GM12878 (cell line): ENCODE measurements at regions not wholly inside any gene's neighbourhood (a gene's known extent, or its start where the extent isn't known, plus 50 kb on each side); places are given as distances from the start of the nearest gene placed in this dataset.

ENCODE experiments used
- ATAC-seq: fragments of 200-7000 bp; cut with Tn5 transposase; 3 replicates; pipeline ENCODE4 v1.9.1; 2020; ENCODE audit warnings: mild to moderate bottlenecking, moderate library complexity
- BruUV-seq: library from RNA; stranded (reverse); fragments of 400-500 nt; replicated peaks from 2 replicates; lab custom pipeline; 2021; lab: Mats Ljungman, UMichigan
- CTCF ChIA-PET: fragments of 300-600 bp; sonication (Branson Sonifier 250); formaldehyde crosslinking; extraction: SDS; loops from one replicate; lab custom pipeline; 2021; ENCODE audit warnings: inconsistent platforms; lab: Yijun Ruan, JAX
- POLR2A ChIA-PET: fragments of 350-600 bp; formaldehyde crosslinking; extraction: SDS; loops from one replicate; lab custom pipeline; 2021; ENCODE audit warnings: inconsistent platforms; lab: Charles Lee
- RAD21 ChIA-PET: fragments of 300-600 bp; sonication (Branson Sonifier 250); formaldehyde crosslinking; loops from one replicate; lab custom pipeline; 2023; ENCODE audit warnings: antibody characterized with exemption; ENCODE audit not compliant: unreplicated experiment; lab: Charles Lee
- SMC1A ChIA-PET: fragments of 300-600 bp; sonication (Branson Sonifier 250); formaldehyde crosslinking; loops from one replicate; lab custom pipeline; 2023; ENCODE audit not compliant: unreplicated experiment, uncharacterized antibody; lab: Charles Lee
- DNase-seq: peaks from one replicate; pipeline ENCODE4 v3.0.0-alpha.2; 2011; ENCODE audit warnings: low read depth, low spot score
- FAIRE-seq: peaks from 3 replicates; lab custom pipeline; 2011; peaks lifted over from hg19 to GRCh38; lab: Jason Lieb, UNC
- H2AFZ ChIP-seq: 2 replicates; pipeline ENCODE4 v1.6.0; 2011; ENCODE audit warnings: low read depth, low read length, control low read depth; ENCODE audit not compliant: control insufficient read depth
- H3K27ac ChIP-seq: 2 replicates; pipeline ENCODE4 v1.5.1; 2011; ENCODE audit warnings: control low read depth; ENCODE audit not compliant: control insufficient read depth, insufficient read depth
- H3K27me3 ChIP-seq, 2 experiments: replicated peaks in 1 of 2; 2 replicates each; pipeline versions ENCODE4 v1.6.0 to v1.6.1; 2011; ENCODE audit warnings: low read length in 1 of 2; ENCODE audit not compliant: control insufficient read depth in 2 of 2, insufficient read depth in 2 of 2
- H3K36me3 ChIP-seq, 2 experiments: 2 replicates each; pipeline ENCODE4 v1.5.1; 2011; ENCODE audit warnings: low read length in 1 of 2; ENCODE audit not compliant: control insufficient read depth in 2 of 2, insufficient read depth in 2 of 2
- H3K4me1 ChIP-seq: 2 replicates; pipeline ENCODE4 v1.6.1; 2011; ENCODE audit warnings: mild to moderate bottlenecking, low read length, moderate library complexity, mixed read lengths; ENCODE audit not compliant: control insufficient read depth, insufficient read depth
- H3K4me2 ChIP-seq: 2 replicates; pipeline ENCODE4 v1.6.0; 2011; ENCODE audit warnings: control low read depth; ENCODE audit not compliant: control insufficient read depth, insufficient read depth
- H3K4me3 ChIP-seq: fragments of 200-600 bp; sonication (generic); 2 replicates; pipeline ENCODE4 v1.5.1; 2016
- H3K79me2 ChIP-seq: 2 replicates; pipeline ENCODE4 v1.6.0; 2011; ENCODE audit warnings: low read length; ENCODE audit not compliant: control insufficient read depth, insufficient read depth
- H3K9ac ChIP-seq: 2 replicates; pipeline ENCODE4 v1.8.0; 2011; ENCODE audit warnings: low read length, control low read depth, mixed read lengths; ENCODE audit not compliant: control insufficient read depth, insufficient read depth
- H3K9me3 ChIP-seq: replicated peaks from 3 replicates; pipeline ENCODE4 v1.5.1; 2011; ENCODE audit warnings: mild to moderate bottlenecking, low read length; ENCODE audit not compliant: control insufficient read depth, insufficient read depth
- H4K20me1 ChIP-seq: 2 replicates; pipeline ENCODE4 v1.6.0; 2011; ENCODE audit not compliant: control insufficient read depth, insufficient read depth
- ELK1 ChIP-seq: IDR thresholded peaks from 2 replicates; pipeline ENCODE4 v1.6.1; 2012; ENCODE audit warnings: low read depth, low read length, improper control_type of control experiment
- EP300 ChIP-seq, 2 experiments: fragments of 150-350 bp in 1 of 2; IDR thresholded peaks; 2 replicates each; pipeline ENCODE4 v1.6.1; 2011 to 2012; ENCODE audit warnings: low read depth in 2 of 2, low read length in 2 of 2, borderline replicate concordance in 1 of 2, improper control_type of control experiment in 1 of 2, inconsistent platforms in 1 of 2; ENCODE audit not compliant: control insufficient read depth in 1 of 2
- GATAD2B ChIP-seq: fragments of 450-650 bp; conservative IDR thresholded peaks from 2 replicates; pipeline ENCODE4 v1.6.1; 2017; ENCODE audit warnings: low read depth, mild to moderate bottlenecking, moderate library complexity
- NBN ChIP-seq: fragments of 450-650 bp; IDR thresholded peaks from 2 replicates; pipeline ENCODE4 v1.6.1; 2016
- NFIC ChIP-seq: IDR thresholded peaks from 2 replicates; pipeline ENCODE4 v1.6.1; 2012; ENCODE audit warnings: low read depth, mild to moderate bottlenecking, inconsistent platforms, low read length, moderate library complexity
- PAX8 ChIP-seq: fragments of 450-650 bp; IDR thresholded peaks from 2 replicates; pipeline ENCODE4 v1.6.1; 2017; ENCODE audit warnings: mild to moderate bottlenecking, moderate library complexity
- PBX3 ChIP-seq: IDR thresholded peaks from 2 replicates; pipeline ENCODE4 v1.6.1; 2011; ENCODE audit warnings: mild to moderate bottlenecking, low read depth, low read length, moderate library complexity; ENCODE audit not compliant: insufficient replicate concordance
- RAD51 ChIP-seq: fragments of 450-650 bp; IDR thresholded peaks from 2 replicates; pipeline ENCODE4 v1.6.1; 2016; ENCODE audit warnings: moderate library complexity, mild to moderate bottlenecking, inconsistent platforms
- SKIL ChIP-seq: fragments of 450-650 bp; IDR thresholded peaks from 2 replicates; pipeline ENCODE4 v1.6.1; 2017; ENCODE audit warnings: mild to moderate bottlenecking, low read depth, inconsistent platforms; ENCODE audit not compliant: poor library complexity, severe bottlenecking
- SMAD5 ChIP-seq: IDR thresholded peaks from 2 replicates; pipeline ENCODE4 v1.6.1; 2016; ENCODE audit warnings: antibody characterized with exemption, low read depth
- TCF7 ChIP-seq: IDR thresholded peaks from 2 replicates; pipeline ENCODE4 v1.6.1; 2014; ENCODE audit warnings: antibody characterized with exemption, borderline replicate concordance
- ZNF592 ChIP-seq: fragments of 450-650 bp; IDR thresholded peaks from 2 replicates; pipeline ENCODE4 v1.6.1; 2017; ENCODE audit warnings: mild to moderate bottlenecking, moderate library complexity
- WGBS: methylation state at CpG from one replicate; pipeline ENCODE4 v1.1.6; 2016; ENCODE audit warnings: low lambda C conversion rate; ENCODE audit not compliant: insufficient replicate concordance, insufficient coverage; ENCODE audit errors: missing lambda C conversion rate; 5-methylcytosine and 5-hydroxymethylcytosine counted together
- in situ Hi-C: fragments of 300-500 bp; cut with MboI; formaldehyde crosslinking; loops from 9 replicates; pipeline ENCODE4 v1.14.3; 2018; ENCODE audit warnings: mixed read lengths
- intact Hi-C: fragments of 100-400 bp; cut with micrococcal nuclease; formaldehyde crosslinking; loops from one replicate; pipeline ENCODE4 v1.14.2; 2022; ENCODE audit not compliant: unreplicated experiment

GRCh38 chr7:142587578-142588191 is 161.6 kb upstream of the PRSS1 start (continued):
- no peak for TF ChIP-seq ZNF592
- TF ChIP-seq SMAD5, result no peak
- TF ChIP-seq, all 136 proteins: peak for 6

- no peak overlapping the region for H3K4me2 ChIP-seq
- H3K9ac ChIP-seq, result no peak overlapping the region
- no peaks in the 10 kb centered on the region for H3K27me3 ChIP-seq
- no peaks in the 10 kb centered on the region for H3K79me2 ChIP-seq
- H2AFZ ChIP-seq, result no peak overlapping the region
- POLR2A ChIA-PET, result interaction anchor here (1.2 kb wide), 1 partner anchor 51 kb away, joined by 3 read pairs; no protein-coding TSS in a partner anchor
- CTCF ChIA-PET, result interaction anchor here (0.8 to 7.2 kb wide), 20 partner anchors 11 to 416 kb away, joined by 3 to 122 read pairs (median 7); no protein-coding TSS in a partner anchor
- no peak overlapping the region for H3K27ac ChIP-seq
- intact Hi-C loops, result loop anchor here (1.0 kb wide), 2 partner anchors 28 to 51 kb away; no protein-coding TSS in a partner anchor
- SMC1A ChIA-PET, result interaction anchor here (1.2 to 2.8 kb wide), 10 partner anchors 9 to 221 kb away, joined by 3 to 26 read pairs (median 6); no protein-coding TSS in a partner anchor
- no TSS peak for BruUV-seq
- no peak for DNase-seq
- H3K4me3 ChIP-seq, result no peak overlapping the region
- no peaks in the 10 kb centered on the region for H3K9me3 ChIP-seq
- in situ Hi-C loops, result no loop called here
- no peaks in the 10 kb centered on the region for H3K36me3 ChIP-seq
- H3K4me1 ChIP-seq, result 0 out of 2 replicates have a peak, but pooled peaks cover 4% of the 10 kb centered on the region
- WGBS, result 73% methylated on average over 3 of the region's 3 CpGs
- TF ChIP-seq NFIC, result no peak
- TF ChIP-seq EP300 (IDR thresholded peaks at IDR 0.05; ENCODE audit: borderline replicate concordance in 1 of 2, control insufficient read depth in 1 of 2, low read depth in 2 of 2, low read length in 2 of 2), result no peak
- TF ChIP-seq NBN, result no peak
- no peak for TF ChIP-seq PBX3
- TF ChIP-seq PAX8, result no peak
- no peak for TF ChIP-seq TCF7
- no peak for TF ChIP-seq GATAD2B
- TF ChIP-seq ELK1, result no peak
- no peak for TF ChIP-seq RAD51
- no peak for TF ChIP-seq SKIL
- FAIRE-seq, result no peak
- H4K20me1 ChIP-seq, result no peaks in the 10 kb centered on the region
- RAD21 ChIA-PET, result interaction anchor here (0.7 to 2.5 kb wide), 7 partner anchors 17 to 235 kb away, joined by 3 to 50 read pairs (median 3); no protein-coding TSS in a partner anchor
- no peak for ATAC-seq
These were observed 162.7 kb upstream of the PRSS1 start for GRCh38 chr7:142586611-142587010.
